ENCODE measurements at regions not wholly inside any gene's neighbourhood (a gene's known extent, or its start where the extent isn't known, plus 50 kb on each side); places are given as distances from the start of the nearest gene placed in this dataset.
"Not testable (repeated sequence)": the region's sequence is repeated elsewhere in the genome, so short reads cannot be mapped to it uniquely, and the experiment has no call there.

DNA sequence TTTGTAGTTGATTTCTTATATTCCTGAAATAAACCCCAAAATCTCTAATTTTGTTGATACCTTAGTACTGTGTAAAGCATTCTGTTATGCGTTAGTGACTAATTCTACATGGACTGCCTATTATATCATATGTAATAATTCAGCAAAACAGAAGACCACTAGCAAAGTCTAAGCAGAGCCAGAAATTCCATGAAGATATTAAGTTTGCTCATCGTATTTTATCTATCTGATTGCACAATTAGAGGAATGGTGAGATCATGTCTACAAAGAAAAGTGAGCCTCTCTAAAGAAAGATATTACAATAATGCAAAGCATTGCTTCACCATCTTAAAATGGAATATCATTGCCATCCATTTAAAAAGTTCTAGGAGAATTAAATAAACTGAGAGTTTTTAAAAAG, 374.6 kb upstream of the SLC7A11 start:
- no peak for DNase-seq (ENCODE audit: low read depth in 2 of 2)

DNA sequence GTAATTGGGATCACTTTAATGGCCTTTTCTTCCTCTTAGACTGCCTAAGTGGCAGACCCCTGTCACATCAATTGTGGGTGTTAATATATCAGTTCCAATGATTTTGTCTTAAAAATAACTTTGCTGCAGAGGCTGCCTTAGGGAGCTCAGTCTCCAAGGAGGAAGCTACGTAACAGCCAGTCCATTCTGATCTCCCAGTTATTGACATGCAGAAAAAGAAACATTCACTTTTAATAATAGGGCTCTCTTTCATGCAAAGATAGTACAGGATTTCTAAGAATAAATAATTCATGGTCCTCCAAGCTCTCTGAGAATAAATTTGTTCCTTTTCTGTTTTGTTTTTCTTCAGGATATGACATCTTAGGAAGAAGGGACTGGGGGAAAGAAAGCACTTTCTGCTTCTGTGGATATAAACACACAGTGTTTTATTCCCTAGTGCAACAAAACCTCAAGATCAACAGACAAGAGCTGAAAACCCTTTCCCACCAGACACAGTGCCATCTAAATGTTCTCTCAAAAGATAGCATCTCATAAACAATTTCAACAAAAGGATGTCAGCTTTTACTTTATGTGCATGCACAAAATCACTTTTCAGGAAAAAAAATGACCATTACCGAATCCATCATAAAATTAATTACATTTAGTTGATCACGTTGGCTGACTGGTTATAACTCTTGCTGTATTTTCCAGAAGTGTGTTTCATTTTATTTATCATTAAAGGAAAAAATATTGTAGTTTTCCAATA, 372.4 kb upstream of the SLC7A11 start:
- no peak for DNase-seq (ENCODE audit: low read depth in 2 of 2)

GRCh38 chr4:138612428-138612827, 370.3 kb upstream of the SLC7A11 start:
- DNase-seq (ENCODE audit: low read depth in 2 of 2): no peak

DNA sequence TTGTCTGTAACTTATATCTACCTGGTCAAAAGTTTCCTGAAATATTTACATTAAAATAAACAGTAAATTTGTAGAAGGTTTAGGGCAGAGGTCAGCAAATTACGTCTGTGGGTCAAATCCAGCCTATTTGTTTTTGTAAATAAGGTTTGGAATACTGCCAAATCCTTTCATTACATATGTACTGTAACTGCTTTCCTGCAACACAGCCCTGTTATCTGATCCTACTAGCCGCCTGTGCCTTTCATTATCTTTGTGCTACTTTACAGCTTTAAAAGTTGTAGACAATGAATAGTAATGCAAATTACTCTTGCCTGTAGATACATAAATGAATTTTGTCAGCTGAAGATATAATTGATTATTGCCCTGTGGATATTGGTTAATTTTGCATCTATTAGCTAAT, 369.6 kb upstream of the SLC7A11 start:
- no peak for DNase-seq (ENCODE audit: low read depth in 2 of 2)

DNA sequence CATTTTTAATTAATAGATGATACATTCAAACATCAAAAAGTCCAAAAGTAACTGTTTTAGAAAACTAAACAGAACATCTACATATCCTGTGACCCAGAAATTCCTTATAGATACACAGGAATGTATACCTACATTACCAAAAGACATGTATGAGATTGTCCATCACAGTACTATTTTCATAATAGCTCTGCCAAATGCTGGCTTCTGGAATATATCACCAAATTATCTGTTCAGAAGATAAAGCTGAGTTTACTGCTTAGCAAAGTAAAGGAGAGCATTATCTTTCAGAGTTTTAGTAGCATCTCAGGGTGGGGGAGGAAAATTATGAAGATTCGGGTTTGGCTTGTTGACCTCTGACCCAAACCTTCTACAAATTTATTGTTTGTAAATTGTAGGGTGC, 368.9 kb upstream of the SLC7A11 start:
- DNase-seq (ENCODE audit: low read depth in 2 of 2): no peak

DNA sequence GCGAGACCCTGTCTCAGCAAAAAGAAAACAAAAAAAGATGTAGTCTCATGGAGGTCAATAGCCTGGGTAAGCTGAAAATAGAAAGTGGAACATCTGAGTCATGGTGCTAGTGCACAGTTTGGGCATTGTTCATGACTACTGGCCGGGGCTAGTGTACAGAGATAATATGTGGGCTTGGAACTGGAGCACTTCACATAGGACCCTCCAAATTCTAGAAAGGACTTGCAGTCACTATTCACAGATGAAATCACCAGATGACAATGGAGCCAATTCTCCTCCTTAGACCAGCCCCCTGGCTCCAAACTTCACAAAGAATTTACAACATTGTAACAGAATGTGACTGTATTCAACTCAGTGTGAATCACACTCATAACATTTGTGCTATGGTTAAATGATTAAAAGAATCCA, 367.8 kb upstream of the SLC7A11 start:
- no peak for DNase-seq (ENCODE audit: low read depth in 2 of 2)

GRCh38 chr4:138604556-138604955, 362.4 kb upstream of the SLC7A11 start:
- no peak for DNase-seq (ENCODE audit: low read depth in 2 of 2)

GRCh38 chr4:138602664-138603063, 360.5 kb upstream of the SLC7A11 start:
- no peak for DNase-seq (ENCODE audit: low read depth in 2 of 2)

DNA sequence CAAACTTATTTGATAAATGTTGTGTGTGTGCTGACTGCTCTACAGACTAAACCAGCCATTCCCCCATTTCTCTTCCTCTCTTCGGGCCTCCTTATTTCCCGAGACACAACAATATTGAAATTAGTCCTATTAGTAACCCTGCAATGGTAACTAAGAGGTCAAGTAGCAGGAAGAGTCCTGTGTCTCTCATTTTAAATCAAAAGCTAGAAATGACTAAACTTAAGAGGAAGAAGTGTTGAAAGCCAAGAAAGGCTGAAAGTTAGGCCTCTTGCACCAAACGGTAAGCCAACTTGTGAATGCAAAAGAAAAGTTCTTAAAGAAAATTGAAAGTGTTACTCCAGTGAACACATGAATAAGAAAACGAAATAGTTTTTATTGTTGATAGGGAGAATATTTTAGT, 357.8 kb upstream of the SLC7A11 start:
- DNase-seq (ENCODE audit: low read depth in 2 of 2): no peak

GRCh38 chr4:138598226-138598625, 356.1 kb upstream of the SLC7A11 start:
- DNase-seq (ENCODE audit: low read depth in 2 of 2): no peak

- no peak for DNase-seq (ENCODE audit: low read depth in 2 of 2)
Observed at GRCh38 chr4:138596896-138597295, 354.7 kb upstream of the SLC7A11 start.

GRCh38 chr4:138595731-138596460, 353.7 kb upstream of the SLC7A11 start:
- DNase-seq (ENCODE audit: low read depth in 2 of 2): no peak

GRCh38 chr4:138595171-138595570, 353.0 kb upstream of the SLC7A11 start:
- no peak for DNase-seq (ENCODE audit: low read depth in 2 of 2)

DNA sequence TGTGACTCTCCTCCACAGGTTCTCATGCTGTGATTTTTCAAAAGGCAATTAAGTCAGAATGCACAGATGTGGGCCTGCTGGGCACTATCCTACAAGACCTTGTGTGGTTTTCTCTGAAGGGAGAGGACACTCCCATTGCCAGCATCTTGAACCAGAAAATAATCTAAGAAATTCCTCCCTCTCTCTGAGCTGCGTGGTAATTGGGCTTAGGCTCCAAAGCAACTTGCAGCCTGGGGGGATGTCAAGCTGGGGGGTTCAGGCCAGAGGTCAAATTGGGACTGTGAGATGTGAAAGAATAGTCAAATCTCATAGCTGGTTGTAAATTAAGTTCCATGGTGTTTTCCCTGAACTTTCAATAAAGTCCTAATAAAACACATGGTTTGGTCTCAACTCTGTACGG, 350.6 kb upstream of the SLC7A11 start:
- DNase-seq (ENCODE audit: low read depth in 2 of 2): no peak

GRCh38 chr4:138591808-138592207, 349.7 kb upstream of the SLC7A11 start:
- no peak for DNase-seq (ENCODE audit: low read depth in 2 of 2)

GRCh38 chr4:138588501-138588900, 346.4 kb upstream of the SLC7A11 start:
- DNase-seq (ENCODE audit: low read depth in 2 of 2): no peak

- DNase-seq (ENCODE audit: low read depth in 2 of 2): no peak
Observed at GRCh38 chr4:138579146-138579545, 337.0 kb upstream of the SLC7A11 start.

DNA sequence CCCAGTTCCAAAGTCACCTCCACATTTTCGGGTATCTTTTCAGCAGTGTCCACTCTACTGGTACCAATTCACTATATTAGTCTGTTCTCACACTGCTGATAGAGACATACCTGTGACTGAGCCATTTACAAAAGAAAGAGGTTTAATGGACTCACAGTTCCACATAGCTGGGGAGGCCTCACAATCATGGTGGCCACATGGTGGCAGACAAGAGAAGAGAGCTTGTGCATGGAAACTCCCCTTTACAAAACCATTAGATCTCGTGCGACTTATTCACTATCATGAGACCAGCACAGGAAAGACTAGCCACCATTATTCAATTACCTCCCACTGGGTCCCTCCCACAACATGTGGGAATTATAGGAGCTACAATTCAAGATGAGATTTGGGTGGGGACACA, 335.7 kb upstream of the SLC7A11 start:
- not testable (repeated sequence) for DNase-seq (ENCODE audit: low read depth in 2 of 2)

GRCh38 chr4:138577145-138577544, 335.0 kb upstream of the SLC7A11 start:
- no peak for DNase-seq (ENCODE audit: low read depth in 2 of 2)

DNA sequence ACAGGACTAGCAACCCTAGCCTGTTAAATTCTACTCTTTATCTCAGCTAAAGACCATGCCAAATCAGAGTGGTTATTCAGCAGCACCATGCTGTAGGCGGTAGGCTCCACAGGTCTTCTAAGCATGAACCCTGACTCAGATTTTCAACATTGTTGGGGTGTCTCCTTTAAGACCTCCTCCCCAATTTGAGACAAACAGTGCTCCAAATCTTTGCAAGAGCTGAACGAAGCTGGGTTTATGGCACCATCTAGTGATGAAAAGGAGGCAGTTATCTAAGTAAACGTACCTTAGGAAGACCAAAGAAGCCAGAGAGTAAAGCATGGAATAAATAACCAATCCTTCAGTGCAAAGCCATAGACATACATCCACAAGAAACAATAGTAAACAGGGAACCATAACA, 334.5 kb upstream of the SLC7A11 start:
- no peak for DNase-seq (ENCODE audit: low read depth in 2 of 2)

DNA sequence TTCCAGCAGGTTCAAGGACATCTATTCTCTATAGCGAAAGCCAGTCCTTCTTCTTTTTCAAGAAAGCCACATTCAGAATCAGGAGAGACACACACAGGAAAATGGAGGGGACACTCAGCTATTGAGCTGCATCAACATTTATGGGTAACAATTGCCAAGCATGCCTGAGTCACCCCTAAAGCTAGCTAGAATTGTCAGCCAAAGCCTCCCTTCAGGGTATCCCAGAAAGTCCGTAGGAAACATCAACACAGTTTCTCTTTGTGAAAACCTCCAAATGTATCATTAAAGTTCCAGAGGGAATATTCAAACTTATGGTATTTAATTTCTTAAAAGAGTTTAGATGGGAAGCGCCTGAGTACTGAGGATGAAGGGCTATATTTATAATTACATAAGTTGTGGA, 331.1 kb upstream of the SLC7A11 start:
- DNase-seq (ENCODE audit: low read depth in 2 of 2): no peak

GRCh38 chr4:138572007-138572406, 329.9 kb upstream of the SLC7A11 start:
- no peak for DNase-seq (ENCODE audit: low read depth in 2 of 2)

- no peak for DNase-seq (ENCODE audit: low read depth in 2 of 2)
Observed at GRCh38 chr4:138567696-138568095, 325.5 kb upstream of the SLC7A11 start.

- DNase-seq (ENCODE audit: low read depth in 2 of 2): no peak
Observed at GRCh38 chr4:138565576-138565975, 323.4 kb upstream of the SLC7A11 start.
